Nephron (organoid): ENCODE measurements at regions not wholly inside any gene's neighbourhood (a gene's known extent, or its start where the extent isn't known, plus 50 kb on each side); places are given as distances from the start of the nearest gene placed in this dataset.
A peak's percentile ranks its signal among the peaks of the same experiment; 100 is the strongest.

Source experiments
- H3K27ac Mint-ChIP-seq, 3 experiments: 2 replicates each; pipeline ENCODE4 v1.8.0; 2020; ENCODE audit warnings: mixed read lengths in 3 of 3, mild to moderate bottlenecking in 2 of 3, moderate library complexity in 1 of 3
- H3K27me3 Mint-ChIP-seq: 2 replicates; pipeline ENCODE4 v1.8.0; 2021; ENCODE audit warnings: low read depth, mild to moderate bottlenecking, moderate library complexity, mixed read lengths
- H3K36me3 Mint-ChIP-seq: 2 replicates; pipeline ENCODE4 v1.8.0; 2020; ENCODE audit warnings: low read depth, mixed read lengths
- H3K4me1 Mint-ChIP-seq: 2 replicates; pipeline ENCODE4 v1.8.0; 2020; ENCODE audit warnings: mixed read lengths
- H3K4me3 Mint-ChIP-seq, 3 experiments: 2 replicates each; pipeline ENCODE4 v1.8.0; 2020; ENCODE audit warnings: mild to moderate bottlenecking in 3 of 3, mixed read lengths in 3 of 3, moderate library complexity in 2 of 3
- H3K9me3 Mint-ChIP-seq: 2 replicates; pipeline ENCODE4 v1.8.0; 2020; ENCODE audit warnings: mixed read lengths
- TF ChIP-seq, protein P1 (sequence below), 3 experiments: fragments of 200-600 bp; sonication (generic); IDR thresholded peaks; one replicate each; pipeline ENCODE4 v1.5.0; 2021; ENCODE audit warnings: antibody characterized with exemption in 3 of 3; ENCODE audit not compliant: unreplicated experiment in 3 of 3

DNA sequence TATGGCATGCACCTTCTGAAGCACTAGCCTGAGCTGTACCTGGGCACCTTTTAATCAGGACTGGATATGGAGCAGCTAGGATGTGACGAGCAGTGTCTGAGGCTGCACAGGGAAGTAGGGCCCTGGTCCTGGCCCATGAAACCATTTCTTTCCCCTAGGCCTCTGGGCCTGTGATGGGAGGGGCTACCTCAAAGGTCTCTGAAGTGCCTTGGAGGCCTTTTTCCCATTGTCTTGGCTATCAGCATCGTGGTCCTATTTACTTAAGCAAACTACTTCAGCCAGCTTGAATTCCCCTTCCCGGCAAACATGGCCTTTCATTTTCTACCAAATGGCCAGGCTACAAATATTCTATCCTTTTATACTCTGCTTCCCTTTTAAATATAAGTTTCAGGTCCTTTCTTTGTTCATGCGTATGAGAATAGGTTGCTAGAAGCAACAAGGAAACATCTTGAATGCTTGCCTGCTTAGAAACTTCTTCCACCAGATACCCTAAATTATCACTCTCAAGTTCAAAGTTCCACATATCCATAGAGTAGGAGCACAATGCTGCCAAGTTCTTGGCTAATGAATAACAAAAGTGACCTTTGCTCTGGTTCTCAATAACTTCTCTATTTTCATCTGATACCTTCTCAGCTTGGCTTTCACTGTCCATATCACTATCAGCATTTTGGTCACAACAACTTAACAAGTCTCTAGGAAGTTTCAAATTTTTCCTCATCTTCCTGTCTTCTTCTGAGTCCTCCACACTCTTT is 673.1 kb downstream of the HTR1B start:
- H3K4me3 Mint-ChIP-seq, result no peak overlapping the region
- H3K27me3 Mint-ChIP-seq, result peaks cover 6% of the 10 kb centered on the region
- TF ChIP-seq, protein P1, sequence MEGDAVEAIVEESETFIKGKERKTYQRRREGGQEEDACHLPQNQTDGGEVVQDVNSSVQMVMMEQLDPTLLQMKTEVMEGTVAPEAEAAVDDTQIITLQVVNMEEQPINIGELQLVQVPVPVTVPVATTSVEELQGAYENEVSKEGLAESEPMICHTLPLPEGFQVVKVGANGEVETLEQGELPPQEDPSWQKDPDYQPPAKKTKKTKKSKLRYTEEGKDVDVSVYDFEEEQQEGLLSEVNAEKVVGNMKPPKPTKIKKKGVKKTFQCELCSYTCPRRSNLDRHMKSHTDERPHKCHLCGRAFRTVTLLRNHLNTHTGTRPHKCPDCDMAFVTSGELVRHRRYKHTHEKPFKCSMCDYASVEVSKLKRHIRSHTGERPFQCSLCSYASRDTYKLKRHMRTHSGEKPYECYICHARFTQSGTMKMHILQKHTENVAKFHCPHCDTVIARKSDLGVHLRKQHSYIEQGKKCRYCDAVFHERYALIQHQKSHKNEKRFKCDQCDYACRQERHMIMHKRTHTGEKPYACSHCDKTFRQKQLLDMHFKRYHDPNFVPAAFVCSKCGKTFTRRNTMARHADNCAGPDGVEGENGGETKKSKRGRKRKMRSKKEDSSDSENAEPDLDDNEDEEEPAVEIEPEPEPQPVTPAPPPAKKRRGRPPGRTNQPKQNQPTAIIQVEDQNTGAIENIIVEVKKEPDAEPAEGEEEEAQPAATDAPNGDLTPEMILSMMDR (IDR thresholded peaks at IDR 0.05; ENCODE audit: unreplicated experiment in 3 of 3), result no peak
- peak overlapping the region; percentile 77 to 90 (median 79) for H3K27ac Mint-ChIP-seq
- peaks cover 8% of the 10 kb centered on the region for H3K4me1 Mint-ChIP-seq
- no peaks in the 10 kb centered on the region for H3K9me3 Mint-ChIP-seq
- no peaks in the 10 kb centered on the region for H3K36me3 Mint-ChIP-seq

DNA sequence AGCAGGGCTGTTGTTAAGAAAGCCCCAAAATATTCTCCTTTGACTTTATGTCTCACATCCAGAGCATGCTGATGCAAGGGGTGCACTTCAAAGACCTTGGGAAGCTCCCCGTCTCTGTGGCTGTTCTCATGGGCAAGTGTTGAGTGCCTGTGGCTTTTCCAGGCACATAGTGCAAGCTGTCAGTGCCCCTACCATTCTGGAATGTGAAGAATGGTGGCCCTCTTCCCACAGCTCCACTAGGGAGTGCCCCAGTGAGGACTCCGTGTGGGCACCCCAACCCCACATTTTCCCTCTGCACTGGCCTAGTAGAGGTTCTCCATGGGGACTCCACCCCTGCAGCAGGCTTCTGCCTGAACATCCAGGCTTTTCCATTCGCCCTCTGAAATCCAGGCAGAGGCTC is 673.7 kb downstream of the HTR1B start:
- Mint-ChIP-seq H3K27me3 (peaks cover 10% of the 10 kb centered on the region), H3K9me3 (no peaks in the 10 kb centered on the region), H3K27ac (no peak overlapping the region), H3K4me1 (peaks cover 8% of the 10 kb centered on the region), H3K36me3 (no peaks in the 10 kb centered on the region), H3K4me3 (no peak overlapping the region)
- TF ChIP-seq, protein P1 (IDR thresholded peaks at IDR 0.05; ENCODE audit: unreplicated experiment in 3 of 3), result no peak

GRCh38 chr6:76788155-76788554 is 675.1 kb downstream of the HTR1B start:
- TF ChIP-seq, protein P1 (IDR thresholded peaks at IDR 0.05; ENCODE audit: unreplicated experiment in 3 of 3), result no peak
- Mint-ChIP-seq H3K4me3 (no peak overlapping the region), H3K9me3 (no peaks in the 10 kb centered on the region), H3K27ac (no peak overlapping the region), H3K36me3 (no peaks in the 10 kb centered on the region), H3K27me3 (peaks cover 10% of the 10 kb centered on the region), H3K4me1 (peaks cover 8% of the 10 kb centered on the region)

DNA sequence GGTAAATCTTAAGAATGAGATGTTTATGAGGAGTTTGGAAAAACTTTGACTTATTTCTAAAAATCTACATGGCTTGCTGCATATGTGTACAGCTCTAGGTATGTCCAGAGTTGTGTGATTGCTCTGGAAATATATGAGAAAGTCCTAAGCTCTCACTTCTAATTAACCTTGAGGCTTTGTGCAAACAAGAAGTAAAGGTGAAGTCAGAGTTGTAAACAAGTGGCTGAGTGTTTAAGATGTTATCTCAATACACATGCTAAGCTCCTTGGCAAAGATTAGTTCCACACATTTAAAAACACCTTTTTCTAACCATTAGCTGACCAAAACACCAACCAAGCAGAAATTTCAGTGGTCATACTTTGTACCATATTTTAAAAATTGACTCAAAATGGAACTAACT is 684.2 kb downstream of the HTR1B start:
- peaks cover 3% of the 10 kb centered on the region for H3K27me3 Mint-ChIP-seq
- H3K36me3 Mint-ChIP-seq, result no peaks in the 10 kb centered on the region
- no peak overlapping the region for H3K4me3 Mint-ChIP-seq
- H3K27ac Mint-ChIP-seq, result peak overlapping the region in 2 of 3 experiments; percentile 66 to 70
- H3K9me3 Mint-ChIP-seq, result no peaks in the 10 kb centered on the region
- TF ChIP-seq, protein P1 (IDR thresholded peaks at IDR 0.05; ENCODE audit: unreplicated experiment in 3 of 3), result no peak
- peaks cover 24% of the 10 kb centered on the region for H3K4me1 Mint-ChIP-seq

GRCh38 chr6:76776876-76777275 is 686.4 kb downstream of the HTR1B start:
- TF ChIP-seq, protein P1 (IDR thresholded peaks at IDR 0.05; ENCODE audit: unreplicated experiment in 3 of 3), result no peak
- H3K36me3 Mint-ChIP-seq, result no peaks in the 10 kb centered on the region
- H3K27me3 Mint-ChIP-seq, result peaks cover 6% of the 10 kb centered on the region
- H3K9me3 Mint-ChIP-seq, result no peaks in the 10 kb centered on the region
- peak overlapping the region in 1 of 3 experiments; percentile 13 for H3K4me3 Mint-ChIP-seq
- peaks cover 24% of the 10 kb centered on the region for H3K4me1 Mint-ChIP-seq
- H3K27ac Mint-ChIP-seq, result peak overlapping the region in 1 of 3 experiments; percentile 48
